Osteoblast (primary cell): ENCODE measurements at regions not wholly inside any gene's neighbourhood (a gene's known extent, or its start where the extent isn't known, plus 50 kb on each side); places are given as distances from the start of the nearest gene placed in this dataset.
"Not testable (repeated sequence)": the region's sequence is repeated elsewhere in the genome, so short reads cannot be mapped to it uniquely, and the experiment has no call there.

Source experiments
- DNase-seq: peaks from one replicate; pipeline ENCODE4 v3.0.0; 2011; ENCODE audit warnings: low spot score, mixed read lengths; ENCODE audit not compliant: insufficient read length; ENCODE audit errors: missing footprints
- H2AFZ ChIP-seq: 2 replicates; pipeline ENCODE4 v1.6.0; 2011; ENCODE audit warnings: mild to moderate bottlenecking, low read length
- H3K27ac ChIP-seq: 2 replicates; pipeline ENCODE4 v1.5.1; 2011; ENCODE audit warnings: mild to moderate bottlenecking, low read depth, low read length, moderate library complexity
- H3K27me3 ChIP-seq: 2 replicates; pipeline ENCODE4 v1.6.0; 2012; ENCODE audit warnings: mild to moderate bottlenecking, control low read depth, inconsistent platforms, low read length, moderate library complexity; ENCODE audit not compliant: insufficient read depth
- H3K36me3 ChIP-seq: 2 replicates; pipeline ENCODE4 v1.5.1; 2011; ENCODE audit warnings: mild to moderate bottlenecking, low read length, control low read depth, moderate library complexity; ENCODE audit not compliant: insufficient read depth
- H3K4me1 ChIP-seq: 2 replicates; pipeline ENCODE4 v1.5.1; 2011; ENCODE audit warnings: mild to moderate bottlenecking, low read length, control low read depth, moderate library complexity; ENCODE audit not compliant: insufficient read depth
- H3K4me2 ChIP-seq: 2 replicates; pipeline ENCODE4 v1.6.0; 2011; ENCODE audit warnings: mild to moderate bottlenecking, low read length; ENCODE audit not compliant: insufficient read depth
- H3K4me3 ChIP-seq: fragments of 200-600 bp; sonication (generic); 3 replicates; pipeline ENCODE4 v1.5.1; 2012; ENCODE audit warnings: mild to moderate bottlenecking, low read length, inconsistent platforms; ENCODE audit not compliant: insufficient read depth
- H3K79me2 ChIP-seq: 2 replicates; pipeline ENCODE4 v1.6.0; 2012; ENCODE audit warnings: mild to moderate bottlenecking, low read length, control low read depth, inconsistent platforms; ENCODE audit not compliant: insufficient read depth
- H3K9me3 ChIP-seq: 2 replicates; pipeline ENCODE4 v1.5.1; 2011; ENCODE audit warnings: low read depth, low read length, control low read depth
- H4K20me1 ChIP-seq: 2 replicates; pipeline ENCODE4 v1.6.0; 2012; ENCODE audit warnings: mild to moderate bottlenecking, low read length, control low read depth; ENCODE audit not compliant: insufficient read depth
- CTCF ChIP-seq: IDR thresholded peaks from 2 replicates; pipeline ENCODE4 v1.5.1; 2011; ENCODE audit warnings: mild to moderate bottlenecking, low read depth, low read length, moderate library complexity; ENCODE audit errors: extremely low read depth

GRCh38 chr6:112689183-112689858, 342.2 kb downstream of the RFPL4B start:
- not testable (repeated sequence) for H4K20me1 ChIP-seq, H3K4me2 ChIP-seq, DNase-seq, H3K27me3 ChIP-seq, H3K9me3 ChIP-seq, H3K36me3 ChIP-seq, H3K27ac ChIP-seq, H2AFZ ChIP-seq, H3K79me2 ChIP-seq, H3K4me3 ChIP-seq
- peaks cover 20% of the 10 kb centered on the region for H3K4me1 ChIP-seq

- H3K9me3 ChIP-seq = no peaks in the 10 kb centered on the region
- peak overlapping the region; percentile 6 for H3K4me2 ChIP-seq
- peak overlapping the region; percentile 71 for H2AFZ ChIP-seq
- peak; percentile 84 for DNase-seq
- H3K79me2 ChIP-seq = no peaks in the 10 kb centered on the region
- peaks cover 17% of the 10 kb centered on the region for H3K4me1 ChIP-seq
- no peak overlapping the region for H3K4me3 ChIP-seq
- no peaks in the 10 kb centered on the region for H3K27me3 ChIP-seq
- no peaks in the 10 kb centered on the region for H3K36me3 ChIP-seq
- TF ChIP-seq CTCF = no peak
- no peaks in the 10 kb centered on the region for H4K20me1 ChIP-seq
- H3K27ac ChIP-seq = peak overlapping the region; percentile 37
Measured at GRCh38 chr6:112690497-112691202, 343.5 kb downstream of the RFPL4B start.

GRCh38 chr6:112691289-112691688, 344.2 kb downstream of the RFPL4B start:
- H3K4me3 ChIP-seq = no peak overlapping the region
- no peaks in the 10 kb centered on the region for H3K27me3 ChIP-seq
- no peaks in the 10 kb centered on the region for H3K79me2 ChIP-seq
- H4K20me1 ChIP-seq = no peaks in the 10 kb centered on the region
- no peak for TF ChIP-seq CTCF
- no peak overlapping the region for H2AFZ ChIP-seq
- peaks cover 17% of the 10 kb centered on the region for H3K4me1 ChIP-seq
- H3K27ac ChIP-seq = peak overlapping the region; percentile 37
- peak overlapping the region; percentile 6 for H3K4me2 ChIP-seq
- H3K36me3 ChIP-seq = no peaks in the 10 kb centered on the region
- peak; percentile 94 for DNase-seq
- H3K9me3 ChIP-seq = no peaks in the 10 kb centered on the region

- Histone ChIP-seq H3K4me3 (no peak overlapping the region), H3K27me3 (no peaks in the 10 kb centered on the region), H3K36me3 (no peaks in the 10 kb centered on the region), H3K4me2 (no peak overlapping the region), H3K27ac (no peak overlapping the region), H2AFZ (no peak overlapping the region), H3K9me3 (no peaks in the 10 kb centered on the region), H3K4me1 (peaks cover 17% of the 10 kb centered on the region), H3K79me2 (no peaks in the 10 kb centered on the region), H4K20me1 (no peaks in the 10 kb centered on the region)
- no peak for TF ChIP-seq CTCF
- DNase-seq = no peak
Measured at GRCh38 chr6:112695001-112695400, 347.9 kb downstream of the RFPL4B start.
